H1 (cell line): ENCODE measurements at regions not wholly inside any gene's neighbourhood (a gene's known extent, or its start where the extent isn't known, plus 50 kb on each side); places are given as distances from the start of the nearest gene placed in this dataset.

Source experiments
- CTCF ChIA-PET: fragments of 300-600 bp; sonication (Branson Sonifier 250); formaldehyde crosslinking; loops from one replicate; lab custom pipeline; 2021; ENCODE audit not compliant: partially characterized antibody; lab: Charles Lee
- POLR2A ChIA-PET: fragments of 300-600 bp; sonication (Branson Sonifier 250); formaldehyde crosslinking; loops from one replicate; lab custom pipeline; 2021; ENCODE audit warnings: inconsistent platforms; ENCODE audit not compliant: partially characterized antibody; lab: Charles Lee
- DNase-seq, 2 experiments: peaks; one replicate each; pipeline versions ENCODE4 v3.0.0 to v3.0.0-alpha.2; 2010 to 2022; ENCODE audit warnings: low spot score in 2 of 2, low read depth in 1 of 2, mixed read lengths in 1 of 2
- FAIRE-seq: peaks from 2 replicates; lab custom pipeline; 2011; peaks lifted over from hg19 to GRCh38; lab: Jason Lieb, UNC
- H2AFZ ChIP-seq: 2 replicates; pipeline ENCODE4 v1.8.1; 2012; ENCODE audit warnings: low read length, inconsistent platforms
- H2AK5ac ChIP-seq: 2 replicates; pipeline ENCODE4 v1.6.1; 2013; ENCODE audit warnings: low read depth, low read length
- H2BK120ac ChIP-seq: replicated peaks from 2 replicates; pipeline ENCODE3; 2013; ENCODE audit warnings: low read depth, low read length, inconsistent platforms
- H2BK12ac ChIP-seq: 2 replicates; pipeline ENCODE4 v1.6.1; 2013; ENCODE audit warnings: low read depth, low read length
- H2BK15ac ChIP-seq: 2 replicates; pipeline ENCODE4 v1.6.1; 2013; ENCODE audit warnings: low read length
- H2BK20ac ChIP-seq: 2 replicates; pipeline ENCODE4 v1.6.1; 2013; ENCODE audit warnings: low read length
- H2BK5ac ChIP-seq: 2 replicates; pipeline ENCODE4 v1.6.1; 2013; ENCODE audit warnings: low read depth, low read length
- H3K14ac ChIP-seq: 2 replicates; pipeline ENCODE4 v1.6.1; 2013; ENCODE audit warnings: inconsistent platforms; ENCODE audit not compliant: insufficient read length
- H3K18ac ChIP-seq: 2 replicates; pipeline ENCODE4 v1.6.1; 2013; ENCODE audit warnings: low read length; ENCODE audit errors: extremely low read depth
- H3K23ac ChIP-seq: 2 replicates; pipeline ENCODE4 v1.6.1; 2013; ENCODE audit warnings: inconsistent platforms; ENCODE audit not compliant: insufficient read length
- H3K23me2 ChIP-seq: 2 replicates; pipeline ENCODE4 v1.6.1; 2013; ENCODE audit warnings: low read depth, low read length
- H3K27ac ChIP-seq: 2 replicates; pipeline ENCODE4 v1.6.1; 2011; ENCODE audit warnings: low read depth, low read length, inconsistent platforms
- H3K27me3 ChIP-seq, 4 experiments: replicated peaks in 1 of 4; 1 replicate in 1 of 4; 2 replicates in 3 of 4; pipeline versions ENCODE4 v1.6.1 to v1.8.1; 2011 to 2013; ENCODE audit warnings: low read length in 3 of 4, mild to moderate bottlenecking in 3 of 4, inconsistent platforms in 2 of 4, mixed read lengths in 2 of 4, moderate library complexity in 1 of 4; ENCODE audit not compliant: control insufficient read depth in 3 of 4, insufficient read depth in 3 of 4; ENCODE audit errors: extremely low read depth in 1 of 4
- H3K36me3 ChIP-seq, 4 experiments: 2 replicates each; pipeline versions ENCODE4 v1.6.1 to v1.8.1; 2011 to 2013; ENCODE audit warnings: mild to moderate bottlenecking in 4 of 4, low read length in 3 of 4, moderate library complexity in 2 of 4, control low read depth in 1 of 4, inconsistent platforms in 1 of 4; ENCODE audit not compliant: insufficient read depth in 4 of 4, control insufficient read depth in 2 of 4
- H3K4ac ChIP-seq: replicated peaks from 2 replicates; pipeline ENCODE3; 2013; ENCODE audit warnings: low read length, low read depth, mixed read lengths, inconsistent platforms; ENCODE audit not compliant: insufficient read length
- H3K4me1 ChIP-seq, 4 experiments: replicated peaks in 1 of 4; 1 replicate in 1 of 4; 2 replicates in 3 of 4; pipeline versions ENCODE4 v1.6.1 to v1.8.1; 2011 to 2013; ENCODE audit warnings: low read length in 3 of 4, inconsistent platforms in 2 of 4, mixed read lengths in 1 of 4; ENCODE audit not compliant: insufficient read depth in 4 of 4, control insufficient read depth in 3 of 4
- H3K4me2 ChIP-seq, 2 experiments: 2 replicates each; pipeline versions ENCODE4 v1.6.1 to v1.8.1; 2011 to 2013; ENCODE audit warnings: low read depth in 2 of 2, low read length in 2 of 2, control low read depth in 1 of 2, inconsistent platforms in 1 of 2, mild to moderate bottlenecking in 1 of 2; ENCODE audit not compliant: insufficient read depth in 1 of 2
- H3K4me3 ChIP-seq, 4 experiments: fragments of 200-600, 300-600 bp in 1 of 4; sonication (generic), shearing (Covaris generic), sonication (Bioruptor Twin) in 1 of 4; 2 replicates each; pipeline versions ENCODE4 v1.5.1 to v1.8.1; 2011 to 2016; ENCODE audit warnings: low read length in 4 of 4, low read depth in 3 of 4, control low read depth in 2 of 4, inconsistent platforms in 2 of 4, mild to moderate bottlenecking in 2 of 4, mixed read lengths in 1 of 4, moderate library complexity in 1 of 4; ENCODE audit not compliant: insufficient read depth in 2 of 4; ENCODE audit errors: extremely low read depth in 1 of 4
- H3K56ac ChIP-seq: replicated peaks from 2 replicates; pipeline ENCODE3; 2013; ENCODE audit warnings: low read depth, mild to moderate bottlenecking, mixed read lengths, low read length, inconsistent platforms; ENCODE audit not compliant: insufficient read length
- H3K79me1 ChIP-seq: 2 replicates; pipeline ENCODE4 v1.6.1; 2013; ENCODE audit warnings: low read depth, low read length, control low read depth
- H3K79me2 ChIP-seq, 2 experiments: 2 replicates each; pipeline versions ENCODE4 v1.6.1 to v1.8.1; 2012 to 2013; ENCODE audit warnings: low read length in 2 of 2, mild to moderate bottlenecking in 2 of 2, inconsistent platforms in 1 of 2; ENCODE audit not compliant: insufficient read depth in 2 of 2, control insufficient read depth in 1 of 2
- H3K9ac ChIP-seq, 4 experiments: replicated peaks in 1 of 4; 1 replicate in 1 of 4; 2 replicates in 3 of 4; pipeline versions ENCODE4 v1.6.1 to v1.8.1; 2011 to 2013; ENCODE audit warnings: low read depth in 3 of 4, low read length in 3 of 4, control low read depth in 2 of 4, mild to moderate bottlenecking in 2 of 4, moderate library complexity in 2 of 4, inconsistent platforms in 1 of 4; ENCODE audit errors: extremely low read depth in 1 of 4
- H3K9me3 ChIP-seq, 2 experiments: 2 replicates each; pipeline versions ENCODE4 v1.6.1 to v1.8.1; 2012 to 2013; ENCODE audit warnings: mild to moderate bottlenecking in 2 of 2, moderate library complexity in 2 of 2, control low read depth in 1 of 2, inconsistent platforms in 1 of 2, low read depth in 1 of 2, low read length in 1 of 2, mixed read lengths in 1 of 2; ENCODE audit not compliant: insufficient read depth in 2 of 2
- H4K20me1 ChIP-seq, 2 experiments: replicated peaks in 1 of 2; 2 replicates each; pipeline versions ENCODE3 to v1.8.1; 2011 to 2013; ENCODE audit warnings: inconsistent platforms in 2 of 2, low read length in 2 of 2, mild to moderate bottlenecking in 1 of 2; ENCODE audit not compliant: insufficient read depth in 2 of 2, control insufficient read depth in 1 of 2
- H4K5ac ChIP-seq: 2 replicates; pipeline ENCODE4 v1.6.1; 2013; ENCODE audit warnings: low read length, low read depth, mixed read lengths, inconsistent platforms; ENCODE audit not compliant: insufficient read length
- H4K8ac ChIP-seq: 2 replicates; pipeline ENCODE4 v1.8.0; 2013; ENCODE audit warnings: mild to moderate bottlenecking, moderate library complexity, low read length, inconsistent platforms; ENCODE audit not compliant: insufficient read depth; ENCODE audit errors: extremely low read depth
- H4K91ac ChIP-seq: replicated peaks from 2 replicates; pipeline ENCODE3; 2013; ENCODE audit warnings: low read length, mixed read lengths, inconsistent platforms; ENCODE audit not compliant: insufficient read length
- CEBPB ChIP-seq: IDR thresholded peaks from 2 replicates; pipeline ENCODE4 v1.6.1; 2012; ENCODE audit warnings: low read depth, low read length
- NRF1 ChIP-seq: IDR thresholded peaks from 2 replicates; pipeline ENCODE4 v1.6.1; 2011; ENCODE audit warnings: mild to moderate bottlenecking, low read depth, low read length, improper control_type of control experiment
- POLR2A ChIP-seq, 2 experiments: IDR thresholded peaks; 1 replicate in 1 of 2; 2 replicates in 1 of 2; pipeline ENCODE4 v1.6.1; 2011; ENCODE audit warnings: low read depth in 2 of 2, low read length in 2 of 2, mild to moderate bottlenecking in 2 of 2; ENCODE audit errors: control extremely low read depth in 1 of 2
- SUZ12 ChIP-seq: fragments of 200-600 bp; sonication (generic); IDR thresholded peaks from 2 replicates; pipeline ENCODE4 v1.6.1; 2012; ENCODE audit warnings: mild to moderate bottlenecking, inconsistent platforms, low read length, moderate library complexity, mixed read lengths

GRCh38 chr3:176075491-176075890 lies 1121.8 kb downstream of the TBL1XR1 start (continued):
- TF ChIP-seq SUZ12 (no peak), CEBPB (no peak)

GRCh38 chr3:176075046-176075445 lies 1122.2 kb downstream of the TBL1XR1 start:
- Histone ChIP-seq H3K79me2 (no peaks in the 10 kb centered on the region), H3K27ac (no peak overlapping the region), H3K4ac (no peak overlapping the region), H3K27me3 (no peaks in the 10 kb centered on the region), H3K36me3 (no peaks in the 10 kb centered on the region), H3K56ac (no peak overlapping the region), H2BK15ac (no peak overlapping the region), H2AFZ (no peak overlapping the region), H4K5ac (no peak overlapping the region), H2AK5ac (no peak overlapping the region), H3K23me2 (no peaks in the 10 kb centered on the region), H3K4me2 (no peak overlapping the region), H3K14ac (no peak overlapping the region), H2BK5ac (no peak overlapping the region), H3K4me1 (no peaks in the 10 kb centered on the region), H3K9me3 (no peaks in the 10 kb centered on the region), H3K4me3 (no peak overlapping the region), H4K8ac (no peak overlapping the region), H2BK20ac (no peak overlapping the region), H3K9ac (no peak overlapping the region), H3K18ac (no peak overlapping the region), H4K20me1 (no peaks in the 10 kb centered on the region), H3K79me1 (no peaks in the 10 kb centered on the region), H3K23ac (no peak overlapping the region), H2BK12ac (no peak overlapping the region), H4K91ac (no peak overlapping the region), H2BK120ac (no peak overlapping the region)
- CTCF ChIA-PET, result interaction anchor here (0.8 kb wide), 1 partner anchor 17 kb away, joined by 3 read pairs; no protein-coding TSS in a partner anchor
- FAIRE-seq, result no peak
- POLR2A ChIA-PET, result no interaction called here
- TF ChIP-seq NRF1, result no peak
- no peak for TF ChIP-seq POLR2A (IDR thresholded peaks at IDR 0.05; ENCODE audit: control extremely low read depth in 1 of 2, low read depth in 2 of 2, low read length in 2 of 2)
- DNase-seq, result no peak
